Activated naive CD4-positive, alpha-beta T cell treated with Interleukin-2 at 50 U/mL for 16 hours (primary cell): ENCODE measurements at regions not wholly inside any gene's neighbourhood (a gene's known extent, or its start where the extent isn't known, plus 50 kb on each side); places are given as distances from the start of the nearest gene placed in this dataset.
"Not testable (repeated sequence)": the region's sequence is repeated elsewhere in the genome, so short reads cannot be mapped to it uniquely, and the experiment has no call there.

Source experiments
- DNase-seq: peaks from one replicate; pipeline ENCODE4 v3.0.0-alpha.2; 2020

DNA sequence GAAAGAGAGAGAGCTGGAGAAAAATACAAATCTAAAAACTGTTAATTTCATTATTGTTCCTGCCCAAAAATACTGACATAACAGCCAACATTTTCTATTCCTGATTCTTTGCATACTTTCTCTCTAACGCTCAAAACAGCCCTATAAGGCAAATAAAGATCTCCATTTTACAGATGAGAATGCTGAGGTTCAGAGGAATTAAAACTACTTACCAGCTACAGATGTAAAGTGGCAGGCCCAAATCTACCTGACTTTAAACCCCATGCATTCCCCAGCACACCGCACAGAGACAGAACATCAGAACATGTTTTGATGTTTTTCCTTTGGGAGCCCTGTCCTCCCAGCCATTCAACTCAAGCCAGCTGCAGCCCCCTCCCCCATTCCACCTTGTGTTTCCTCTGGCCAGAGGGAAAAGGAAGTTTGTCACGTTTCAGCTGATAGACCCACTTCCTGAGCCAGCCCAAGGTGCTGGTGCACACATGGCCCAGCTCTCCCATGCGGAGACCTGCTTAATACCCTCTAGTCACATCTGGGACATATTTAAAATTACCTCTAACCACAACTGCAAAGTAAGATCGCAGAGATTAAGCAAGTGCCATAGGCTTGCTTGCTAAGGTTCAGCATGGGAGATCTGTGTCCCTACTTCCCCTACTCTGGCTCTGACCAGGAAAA is 133.1 kb upstream of the NFIA start:
- DNase-seq: no peak

GRCh38 chr1:60948486-60948885 is 133.9 kb upstream of the NFIA start:
- DNase-seq: no peak

GRCh38 chr1:60947367-60947766 is 135.0 kb upstream of the NFIA start:
- no peak for DNase-seq

- DNase-seq: no peak
These were observed 139.3 kb upstream of the NFIA start for GRCh38 chr1:60942896-60943638.

- DNase-seq: no peak
These were observed 140.1 kb upstream of the NFIA start for GRCh38 chr1:60942291-60942690.

GRCh38 chr1:60940685-60941084 is 141.7 kb upstream of the NFIA start:
- DNase-seq: not testable (repeated sequence)

- DNase-seq: no peak
These were observed 144.6 kb upstream of the NFIA start for GRCh38 chr1:60937720-60938119.

DNA sequence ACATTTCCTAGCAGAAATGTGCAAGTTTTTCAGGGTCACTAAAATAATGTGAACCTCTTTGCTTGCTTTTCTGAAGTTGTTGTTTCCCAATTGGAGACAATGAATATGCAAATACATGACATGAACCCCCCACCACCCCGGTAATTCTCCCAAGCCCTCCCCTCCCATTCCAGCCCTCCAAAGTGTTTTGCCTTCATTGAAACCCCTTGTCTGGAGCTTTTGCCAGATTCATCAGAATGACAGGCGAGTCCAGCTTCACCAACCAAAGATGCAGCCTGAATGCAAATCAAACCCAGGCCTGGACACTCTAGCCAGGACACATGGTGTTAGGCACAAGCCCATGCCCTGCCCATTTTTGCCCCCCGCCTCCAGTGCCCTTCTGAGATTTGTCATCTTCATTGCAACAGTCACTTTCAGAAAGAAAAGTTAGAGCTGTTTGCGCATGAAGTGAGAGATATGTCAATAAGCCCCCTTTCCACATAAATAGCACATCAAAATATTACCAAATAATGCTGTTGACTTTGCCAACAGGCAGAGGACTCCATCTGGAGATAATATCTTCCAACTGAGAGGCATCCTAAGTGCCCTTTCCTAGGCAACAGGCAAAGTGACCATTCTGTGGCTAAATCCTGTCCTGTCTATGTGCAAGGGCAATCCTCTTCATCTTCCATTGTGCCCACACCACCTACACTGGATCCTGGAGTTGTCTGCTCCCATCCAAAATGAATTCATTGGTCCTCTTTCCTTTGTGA is 145.6 kb upstream of the NFIA start:
- no peak for DNase-seq

DNA sequence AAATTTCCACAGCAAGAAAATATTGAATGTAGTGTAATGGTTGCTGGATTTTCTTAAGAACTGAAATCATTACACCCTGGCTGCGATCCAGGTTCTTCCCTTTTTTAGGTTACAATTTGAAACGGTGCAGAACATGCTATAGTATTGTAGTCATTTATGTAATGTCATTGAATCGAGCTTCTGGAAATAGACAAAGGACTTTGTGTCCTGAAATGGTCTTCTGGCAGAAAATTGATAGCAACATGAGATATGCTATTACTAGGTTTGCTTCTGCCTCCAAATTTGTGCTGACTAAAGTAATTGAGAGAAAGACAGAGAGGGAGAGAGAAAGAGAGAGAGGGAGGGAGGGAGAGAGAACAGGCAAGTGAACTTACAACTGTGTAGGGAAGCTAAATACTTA is 146.2 kb upstream of the NFIA start:
- DNase-seq: no peak

DNA sequence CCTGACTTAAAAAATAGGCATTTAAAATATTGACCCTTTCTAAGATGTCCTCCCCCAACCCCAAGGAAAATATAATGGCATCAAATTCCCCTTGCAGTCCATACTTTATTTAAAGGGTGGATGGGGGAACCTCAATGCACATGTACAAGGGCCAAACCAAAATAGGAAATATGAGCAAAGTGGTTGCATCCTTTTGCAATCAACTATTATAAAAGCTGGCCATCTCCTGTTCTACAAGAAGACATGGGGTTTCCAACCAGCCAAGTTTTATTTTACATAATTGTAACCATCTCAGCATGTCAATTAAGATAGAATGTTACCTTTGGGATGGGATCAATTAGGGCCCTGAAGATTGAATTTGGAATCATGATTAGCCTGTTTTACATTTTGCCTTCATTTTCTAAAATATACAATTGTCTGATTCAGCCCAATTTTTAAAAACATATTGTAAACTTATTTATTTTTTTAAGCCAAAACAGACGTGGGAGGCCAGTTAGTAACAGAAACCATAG is 146.7 kb upstream of the NFIA start:
- DNase-seq: no peak

- DNase-seq: no peak
These were observed 152.2 kb upstream of the NFIA start for GRCh38 chr1:60930130-60930529.

GRCh38 chr1:60924964-60925798 is 157.2 kb upstream of the NFIA start:
- no peak for DNase-seq

- no peak for DNase-seq
These were observed 158.2 kb upstream of the NFIA start for GRCh38 chr1:60924165-60924564.

DNA sequence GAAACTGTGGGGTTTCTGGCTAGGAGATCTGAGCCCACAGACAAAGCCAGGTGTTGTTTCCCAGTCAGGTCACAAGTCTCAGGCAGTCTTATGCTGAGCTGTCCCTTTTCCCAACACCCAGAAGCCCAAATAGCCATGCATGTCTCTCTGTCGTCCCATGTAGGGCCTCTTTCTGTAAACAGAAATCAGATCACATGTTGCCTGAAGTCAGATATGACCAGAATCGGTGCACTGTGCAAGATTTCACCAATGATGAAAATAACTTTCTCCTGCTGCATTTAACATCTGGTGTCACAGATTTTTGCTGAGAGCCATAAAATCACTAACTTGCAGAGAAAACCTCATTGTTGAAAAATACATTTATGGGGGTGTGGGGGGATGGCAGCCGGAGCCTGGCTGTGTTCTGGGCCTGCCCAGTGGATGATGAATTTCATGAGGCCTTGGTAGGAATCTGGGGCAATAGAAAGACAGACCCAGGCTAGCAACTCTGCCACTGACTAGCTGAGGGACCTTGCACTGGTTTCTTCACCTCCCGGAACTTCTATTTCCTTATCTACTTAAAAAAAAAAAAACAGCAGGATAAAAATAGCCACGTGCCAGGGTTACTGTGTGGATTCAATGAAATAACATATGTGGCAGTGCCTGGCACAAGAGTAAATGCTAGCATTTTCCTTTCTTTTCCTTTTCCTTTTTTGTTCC is 158.8 kb upstream of the NFIA start:
- no peak for DNase-seq

DNA sequence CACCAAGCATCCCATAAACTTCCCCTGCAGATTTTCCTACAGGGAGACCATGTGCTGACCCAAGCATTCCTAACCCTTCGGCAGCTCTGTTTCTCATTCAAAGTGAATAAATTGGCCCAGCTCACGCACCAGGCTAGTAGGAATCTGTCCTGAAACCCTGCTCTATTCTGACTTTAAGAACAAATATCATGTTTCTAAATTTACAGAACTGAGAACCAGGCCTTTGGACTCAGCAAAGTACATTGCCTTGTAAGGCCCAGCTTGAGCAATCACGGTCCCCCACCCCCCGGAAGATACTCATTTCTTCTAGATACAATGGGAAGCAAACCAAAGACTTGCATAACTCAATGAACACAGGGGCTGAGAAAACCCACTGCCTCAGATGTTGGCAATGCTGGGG is 160.1 kb upstream of the NFIA start:
- DNase-seq: no peak

- DNase-seq: no peak
These were observed 161.2 kb upstream of the NFIA start for GRCh38 chr1:60921175-60921574.

GRCh38 chr1:60920561-60920960 is 161.8 kb upstream of the NFIA start:
- no peak for DNase-seq

- DNase-seq: no peak
These were observed 163.5 kb upstream of the NFIA start for GRCh38 chr1:60918867-60919266.

DNA sequence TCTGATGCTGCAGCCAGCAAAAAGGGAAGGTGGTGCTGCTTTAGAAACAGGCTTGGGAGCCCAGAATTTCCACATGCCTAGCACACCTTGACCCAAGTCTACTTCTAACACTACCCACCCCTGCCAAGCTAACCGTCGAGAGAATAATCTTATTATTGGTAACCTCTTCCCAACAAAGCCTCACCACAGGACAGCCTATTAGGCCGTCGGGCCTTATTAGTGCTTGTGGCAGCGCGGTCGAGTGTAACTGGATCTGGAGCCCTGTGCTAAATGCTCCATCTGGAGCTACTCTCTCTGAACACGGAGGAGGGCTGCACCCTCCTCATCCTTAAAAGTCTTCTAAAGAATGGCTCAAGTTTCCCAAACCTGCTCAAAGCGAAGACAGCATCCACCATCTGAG is 165.5 kb upstream of the NFIA start:
- no peak for DNase-seq

DNA sequence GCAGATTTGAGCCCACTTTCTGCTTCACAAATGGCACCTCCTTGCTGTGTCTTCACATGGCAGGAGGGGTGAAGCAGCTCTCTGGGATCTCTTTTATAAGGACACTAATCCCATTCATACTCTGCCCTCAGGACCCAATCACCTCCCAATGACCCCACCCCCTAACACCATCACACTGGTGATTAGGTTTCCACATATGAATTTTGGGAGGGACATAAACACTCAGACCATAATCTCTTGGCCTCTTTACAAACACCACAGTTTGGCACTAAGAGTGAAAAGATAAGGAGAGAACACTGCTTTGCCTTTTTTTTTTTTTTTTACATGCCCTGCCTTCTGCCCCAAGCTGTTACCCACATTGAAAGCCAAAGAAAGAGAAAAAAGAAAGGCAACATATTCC is 166.2 kb upstream of the NFIA start:
- DNase-seq: no peak

DNA sequence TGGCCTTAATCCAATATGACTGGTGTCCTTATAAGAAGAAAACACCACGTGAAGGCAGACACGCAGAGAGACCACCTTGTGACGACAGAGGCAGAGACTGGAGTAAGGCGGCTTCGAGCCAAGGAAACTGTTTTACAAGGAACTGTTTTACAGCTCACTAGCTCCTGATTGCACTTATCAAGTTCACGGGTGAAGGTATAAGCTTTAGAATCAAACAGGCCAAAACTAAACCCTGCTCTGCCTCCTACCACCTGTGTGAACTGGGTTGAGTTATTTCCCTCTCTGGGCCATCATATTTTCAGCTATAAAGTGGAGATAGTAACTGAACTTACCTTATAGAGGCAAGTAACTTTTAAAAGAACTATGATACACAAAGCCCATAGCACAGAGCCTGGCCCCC is 166.9 kb upstream of the NFIA start:
- DNase-seq: no peak

- no peak for DNase-seq
These were observed 167.4 kb upstream of the NFIA start for GRCh38 chr1:60914982-60915381.
